GDM1 (cell line): ENCODE measurements at regions not wholly inside any gene's neighbourhood (a gene's known extent, or its start where the extent isn't known, plus 50 kb on each side); places are given as distances from the start of the nearest gene placed in this dataset.
A peak's percentile ranks its signal among the peaks of the same experiment; 100 is the strongest.

ENCODE experiments used
- DNase-seq: peaks from one replicate; lab custom pipeline; 2025; lab: John Stamatoyannopoulos, UW

- no peak for DNase-seq
These were observed 246.9 kb downstream of the PTEN start for GRCh38 chr10:88110355-88110754.

DNA sequence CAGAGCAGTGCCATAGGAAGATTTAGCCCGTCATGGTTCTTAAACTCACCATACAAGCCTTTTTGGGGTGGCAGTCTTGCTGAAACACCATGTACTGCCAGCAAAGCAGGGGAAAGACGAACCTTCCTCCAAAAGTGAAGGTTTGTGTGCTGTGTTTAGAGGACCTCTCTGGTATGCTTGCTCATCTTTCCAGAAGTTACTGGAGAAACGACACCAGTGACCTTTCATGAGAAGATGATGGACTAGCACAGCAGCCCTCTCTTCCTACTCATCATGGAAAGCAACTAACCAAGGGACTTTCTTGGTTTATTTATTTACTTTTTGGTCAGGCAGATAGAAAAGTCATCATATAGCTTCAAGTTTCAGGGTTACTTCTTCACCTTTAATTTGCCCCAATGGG, 247.4 kb downstream of the PTEN start:
- no peak for DNase-seq

DNA sequence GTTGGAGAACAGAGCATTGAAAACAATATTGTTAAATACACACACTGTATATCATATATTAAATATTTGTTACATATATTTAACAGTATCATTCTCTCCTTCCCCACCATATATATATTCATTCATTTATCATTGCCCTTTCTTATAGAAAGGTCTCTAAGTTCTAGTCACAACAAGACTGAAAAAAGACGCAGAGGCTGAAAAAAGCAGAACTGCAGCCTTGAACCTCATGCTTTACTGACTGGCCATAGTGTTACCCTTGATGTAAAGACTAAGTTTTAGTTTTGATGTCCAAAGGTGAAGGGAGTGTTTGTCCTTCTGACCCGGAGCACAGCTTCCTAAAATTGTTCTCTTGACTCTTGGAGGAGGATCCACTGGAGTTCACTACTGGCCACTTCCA, 247.9 kb downstream of the PTEN start:
- DNase-seq, result no peak

DNA sequence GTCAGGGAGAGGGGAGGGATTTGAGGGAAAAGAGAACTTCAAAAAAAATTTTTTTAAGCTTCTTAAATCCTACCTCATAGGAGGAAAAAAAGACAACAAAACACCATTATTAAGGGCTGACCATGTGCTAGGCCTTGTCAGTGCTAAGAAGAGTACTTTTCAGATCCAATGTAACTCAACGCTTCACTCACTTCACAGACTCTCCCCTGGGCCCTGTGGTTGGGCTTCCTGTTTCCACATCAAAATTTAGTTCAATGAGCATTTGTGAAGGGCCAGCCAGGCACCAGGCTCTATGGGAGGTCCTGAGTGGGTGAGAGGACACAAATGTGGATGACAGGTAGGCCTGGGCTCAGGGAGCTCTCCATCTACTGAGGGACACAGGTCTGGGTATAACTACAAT, 249.8 kb downstream of the PTEN start:
- DNase-seq, result peak; percentile 21

- DNase-seq, result no peak
These were observed 250.3 kb downstream of the PTEN start for GRCh38 chr10:88113657-88114272.

- DNase-seq, result peak; percentile 61
These were observed 250.9 kb downstream of the PTEN start for GRCh38 chr10:88114368-88114767.

DNA sequence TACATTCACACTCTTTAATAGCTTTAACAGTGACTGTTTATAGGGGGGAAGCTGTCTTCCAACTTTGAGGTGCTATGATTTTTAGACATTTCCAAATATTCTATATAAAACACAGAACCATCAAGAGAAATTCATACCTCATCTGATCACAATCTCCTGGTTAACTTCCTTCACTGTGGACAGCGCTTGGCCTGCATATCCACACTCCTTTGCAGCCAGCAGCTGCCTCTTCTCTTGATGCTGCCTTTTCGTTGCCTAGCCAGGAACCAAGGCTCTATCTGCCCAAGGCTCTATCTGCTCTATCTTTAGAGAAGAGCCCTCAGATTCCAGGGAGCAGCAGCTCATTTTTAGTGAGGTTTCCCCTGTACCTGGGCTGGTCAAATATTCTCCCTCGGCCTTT, 252.0 kb downstream of the PTEN start:
- DNase-seq, result no peak

GRCh38 chr10:88115968-88116367, 252.5 kb downstream of the PTEN start:
- DNase-seq, result no peak

DNA sequence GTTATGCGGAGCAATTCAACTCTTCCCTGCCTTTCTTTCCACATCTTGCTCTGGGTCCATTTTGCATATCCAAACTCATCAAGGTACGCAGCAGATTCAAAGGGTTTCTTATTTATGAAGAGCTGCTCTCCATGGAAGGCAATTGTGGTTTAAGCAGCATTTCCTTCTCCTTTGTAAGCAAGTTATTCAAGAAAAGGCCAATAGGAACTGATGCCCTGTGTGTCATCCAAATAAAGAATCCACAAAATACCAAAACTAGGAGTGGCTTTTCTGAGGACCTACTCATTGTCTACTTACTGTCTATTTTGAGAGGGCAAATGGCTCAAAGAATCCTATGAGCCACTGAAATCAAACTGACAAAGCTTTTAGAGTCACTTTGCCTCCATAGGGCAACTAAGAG, 253.1 kb downstream of the PTEN start:
- peak; percentile 10 for DNase-seq

GRCh38 chr10:88116971-88117626, 253.7 kb downstream of the PTEN start:
- no peak for DNase-seq

- DNase-seq, result peak; percentile 4
These were observed 254.6 kb downstream of the PTEN start for GRCh38 chr10:88117869-88118632.

GRCh38 chr10:88118729-88119128, 255.3 kb downstream of the PTEN start:
- no peak for DNase-seq

DNA sequence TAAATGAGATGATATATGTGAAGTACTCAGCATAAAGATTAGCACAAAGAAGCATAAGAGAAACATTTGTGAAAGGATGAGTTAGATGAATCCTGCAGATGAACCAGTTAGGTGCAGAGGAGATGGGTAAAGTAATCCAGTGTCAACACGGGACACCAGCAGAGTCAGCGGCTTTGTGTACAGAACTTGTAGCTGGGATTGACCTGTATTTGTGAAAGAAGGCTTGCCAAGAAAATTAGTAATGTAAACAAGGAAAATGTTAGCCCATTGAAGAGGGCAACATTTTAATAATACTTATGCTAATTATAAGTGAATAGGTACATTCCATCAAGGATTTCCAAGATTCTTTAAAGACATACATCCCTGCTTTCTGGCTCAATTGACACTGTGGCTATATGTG, 255.7 kb downstream of the PTEN start:
- DNase-seq, result no peak

- no peak for DNase-seq
These were observed 256.6 kb downstream of the PTEN start for GRCh38 chr10:88120075-88120474.

DNA sequence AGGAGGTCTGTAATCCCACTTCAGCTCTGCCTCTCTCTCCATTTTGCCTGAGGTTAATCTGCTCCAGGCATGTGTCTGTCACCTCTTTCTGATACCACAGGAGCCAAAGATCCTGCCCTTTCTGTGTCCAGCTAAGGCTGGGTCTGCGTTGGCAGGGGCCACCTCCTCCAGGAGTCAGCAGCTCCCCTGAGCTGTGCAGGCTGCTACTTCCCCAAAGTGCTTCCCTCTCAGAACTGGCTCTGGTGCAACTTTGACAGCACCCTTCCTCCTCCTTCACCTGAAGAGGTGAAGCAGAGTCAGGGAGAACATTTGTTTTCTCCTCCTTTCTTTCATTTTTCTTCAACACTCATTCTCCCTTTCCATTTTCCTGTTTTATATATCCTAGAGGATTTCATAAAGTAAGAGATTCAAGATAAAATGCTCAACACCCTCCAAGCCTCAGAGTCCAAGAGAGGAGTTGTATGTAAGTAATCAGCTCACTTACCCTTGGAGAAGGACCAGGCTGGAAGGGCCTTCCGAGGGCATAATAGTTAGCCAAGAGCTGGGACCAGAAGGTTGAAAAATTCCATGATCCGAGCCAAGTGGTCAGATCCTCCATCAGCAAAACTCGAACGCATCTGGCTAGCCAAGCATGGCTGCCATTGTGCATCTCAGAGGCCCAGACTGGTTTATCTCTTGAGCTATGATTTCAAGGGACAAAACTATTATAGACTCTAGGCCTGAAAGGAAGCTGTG, 257.3 kb downstream of the PTEN start:
- DNase-seq, result peak; percentile 39

DNA sequence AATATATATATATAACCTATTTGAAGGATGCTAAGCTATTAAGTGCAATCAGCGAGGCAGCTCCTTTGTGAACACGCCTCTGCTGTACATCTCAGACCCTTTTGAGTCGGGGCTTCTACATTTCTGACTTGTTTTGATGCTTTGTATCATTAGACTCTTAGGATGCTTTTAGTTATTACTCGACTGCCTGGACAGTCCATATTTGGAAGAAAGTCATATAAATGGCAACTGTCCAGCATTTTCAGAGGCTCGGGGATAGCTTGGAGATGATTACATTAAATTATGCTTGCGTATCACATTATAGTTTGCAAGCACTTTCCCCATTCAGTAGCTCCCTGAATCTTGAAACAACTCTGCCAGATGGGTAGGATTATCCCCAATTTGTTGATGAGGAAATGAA, 257.9 kb downstream of the PTEN start:
- DNase-seq, result no peak

DNA sequence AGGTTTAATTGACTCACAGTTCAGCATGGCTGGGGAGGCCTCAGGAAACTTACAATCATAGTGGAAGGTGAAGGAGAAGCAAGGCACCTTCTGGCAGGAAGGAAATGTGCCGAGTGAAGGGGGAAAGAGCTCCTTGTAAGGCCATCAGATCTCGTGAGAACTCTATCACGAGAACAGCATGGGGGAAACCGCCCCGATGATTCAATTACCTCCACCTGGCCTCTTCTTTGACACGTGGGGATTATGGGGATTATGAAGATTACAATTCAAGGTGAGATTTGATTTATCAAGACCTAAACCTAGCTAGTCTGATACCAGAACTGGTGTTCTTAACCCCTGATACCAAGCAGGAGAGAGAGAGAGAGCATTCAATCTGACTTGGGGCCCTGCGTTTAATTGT, 258.7 kb downstream of the PTEN start:
- DNase-seq, result no peak

DNA sequence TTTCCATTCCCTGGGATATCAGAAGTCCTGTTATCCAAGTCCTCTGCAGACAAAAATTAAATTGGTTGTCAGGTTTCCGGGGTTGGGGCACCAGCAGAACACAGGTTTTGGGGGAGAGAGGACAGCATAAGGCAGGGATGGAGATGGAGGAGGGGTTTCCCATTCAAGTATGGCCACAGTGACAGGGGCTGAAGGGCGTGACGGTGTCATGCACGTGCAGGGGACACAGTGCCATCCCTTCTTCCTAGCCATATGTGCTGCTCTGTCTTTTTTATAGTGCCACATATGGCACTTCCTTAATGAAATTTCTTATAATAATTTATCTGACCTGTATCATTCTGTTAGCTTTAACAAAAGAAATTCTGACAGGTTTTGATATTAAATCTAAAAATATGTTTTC, 259.2 kb downstream of the PTEN start:
- DNase-seq, result no peak

DNA sequence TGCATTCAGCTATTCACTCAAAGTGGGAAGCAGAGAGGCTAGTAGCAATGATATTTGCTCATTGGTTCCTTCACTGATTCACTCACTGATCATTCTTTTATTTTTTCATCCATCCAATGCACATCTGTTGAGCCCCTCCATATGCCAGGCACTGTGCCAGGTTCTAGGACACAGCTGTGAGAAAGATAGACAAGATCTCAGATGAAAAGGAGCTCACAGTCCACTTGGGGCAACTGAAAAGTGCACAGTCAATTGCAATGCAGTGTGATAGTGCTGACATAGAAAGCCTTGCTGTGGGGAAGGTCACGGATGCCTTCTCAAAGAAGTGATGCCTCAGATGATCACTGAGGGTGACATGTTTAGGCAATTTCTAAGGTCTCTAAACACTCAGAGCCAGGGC, 262.3 kb downstream of the PTEN start:
- no peak for DNase-seq

- no peak for DNase-seq
These were observed 263.3 kb downstream of the PTEN start for GRCh38 chr10:88126699-88127098.

- DNase-seq, result no peak
These were observed 263.8 kb downstream of the PTEN start for GRCh38 chr10:88127269-88127668.

DNA sequence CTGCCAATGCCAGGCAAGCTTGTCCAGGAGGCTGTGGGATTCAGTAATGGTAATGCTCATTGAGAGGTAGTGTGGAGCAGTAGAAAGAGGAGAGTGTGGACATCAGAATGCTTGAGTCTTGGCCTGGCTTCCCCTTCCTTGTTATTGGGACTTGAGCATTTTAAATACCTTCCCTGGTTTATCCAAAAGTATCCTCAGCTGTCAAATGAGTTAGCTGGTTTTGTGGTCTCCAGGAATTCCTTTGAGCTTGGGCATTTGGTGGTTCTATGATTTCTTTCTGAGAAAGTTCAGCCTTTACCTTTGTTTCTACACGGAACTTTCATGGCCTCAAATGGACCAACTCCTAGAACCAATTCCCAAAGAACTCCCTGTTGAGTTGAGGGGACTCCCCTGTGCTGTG, 264.3 kb downstream of the PTEN start:
- DNase-seq, result no peak

DNA sequence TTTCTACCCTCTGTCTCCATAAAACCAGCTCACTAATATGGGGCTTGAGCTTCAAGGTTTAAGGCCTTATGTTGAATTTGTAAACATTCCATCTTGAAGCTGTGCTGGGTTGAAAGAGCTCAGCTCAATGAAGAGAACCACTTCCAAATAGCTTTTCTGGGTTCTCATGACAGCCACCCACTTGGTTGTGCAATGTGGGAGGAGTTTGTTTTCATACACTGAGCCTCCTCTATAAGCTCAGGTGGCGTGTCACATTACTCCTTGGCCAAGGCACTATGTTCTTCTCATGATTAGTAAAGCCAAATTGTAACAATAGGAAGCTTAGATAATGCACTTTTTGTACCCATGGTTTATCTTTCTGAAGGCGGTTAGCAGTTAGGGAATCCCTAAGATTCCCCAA, 265.6 kb downstream of the PTEN start:
- DNase-seq, result no peak
